GM18867 (cell line): ENCODE measurements at regions not wholly inside any gene's neighbourhood (a gene's known extent, or its start where the extent isn't known, plus 50 kb on each side); places are given as distances from the start of the nearest gene placed in this dataset.
"Not testable (repeated sequence)": the region's sequence is repeated elsewhere in the genome, so short reads cannot be mapped to it uniquely, and the experiment has no call there.

ENCODE experiments used
- ATAC-seq: cut with Tn5 transposase; IDR thresholded peaks from one replicate; pipeline ENCODE4 v1.9.1; 2021; ENCODE audit warnings: mild to moderate bottlenecking, moderate library complexity; ENCODE audit not compliant: unreplicated experiment

- ATAC-seq = no peak
Measured at GRCh38 chr6:151671195-151671594, 136.3 kb upstream of the ESR1 start.

- ATAC-seq = no peak
Measured at GRCh38 chr6:151674578-151674977, 132.9 kb upstream of the ESR1 start.

GRCh38 chr6:151675746-151676459 lies 131.6 kb upstream of the ESR1 start:
- peak; percentile 97 for ATAC-seq

GRCh38 chr6:151676460-151676945 lies 131.0 kb upstream of the ESR1 start:
- no peak for ATAC-seq

GRCh38 chr6:151677404-151677803 lies 130.1 kb upstream of the ESR1 start:
- no peak for ATAC-seq

- ATAC-seq = no peak
Measured at GRCh38 chr6:151679081-151679480, 128.4 kb upstream of the ESR1 start.

GRCh38 chr6:151679941-151680340 lies 127.5 kb upstream of the ESR1 start:
- ATAC-seq = no peak

GRCh38 chr6:151680846-151681432 lies 126.5 kb upstream of the ESR1 start:
- ATAC-seq = no peak

GRCh38 chr6:151681433-151682059 lies 125.9 kb upstream of the ESR1 start:
- no peak for ATAC-seq

- ATAC-seq = no peak
Measured at GRCh38 chr6:151682251-151682650, 125.2 kb upstream of the ESR1 start.

- ATAC-seq = no peak
Measured at GRCh38 chr6:151682922-151683321, 124.6 kb upstream of the ESR1 start.

- ATAC-seq = no peak
Measured at GRCh38 chr6:151683381-151683780, 124.1 kb upstream of the ESR1 start.

- ATAC-seq = no peak
Measured at GRCh38 chr6:151689499-151690201, 117.8 kb upstream of the ESR1 start.

GRCh38 chr6:151690303-151690702 lies 117.2 kb upstream of the ESR1 start:
- ATAC-seq = no peak

- ATAC-seq = peak; percentile 98
Measured at GRCh38 chr6:151690768-151691562, 116.5 kb upstream of the ESR1 start.

- no peak for ATAC-seq
Measured at GRCh38 chr6:151692216-151692615, 115.3 kb upstream of the ESR1 start.

GRCh38 chr6:151693366-151693765 lies 114.1 kb upstream of the ESR1 start:
- no peak for ATAC-seq

- no peak for ATAC-seq
Measured at GRCh38 chr6:151695156-151695555, 112.3 kb upstream of the ESR1 start.

- not testable (repeated sequence) for ATAC-seq
Measured at GRCh38 chr6:151696302-151696701, 111.2 kb upstream of the ESR1 start.

- no peak for ATAC-seq
Measured at GRCh38 chr6:151698931-151699700, 108.4 kb upstream of the ESR1 start.
